NB4 (cell line): ENCODE measurements at regions not wholly inside any gene's neighbourhood (a gene's known extent, or its start where the extent isn't known, plus 50 kb on each side); places are given as distances from the start of the nearest gene placed in this dataset.
A peak's percentile ranks its signal among the peaks of the same experiment; 100 is the strongest.

Experiments used
- DNase-seq: peaks from one replicate; pipeline ENCODE4 v3.0.0; 2010; ENCODE audit warnings: low read depth
- H3K4me3 ChIP-seq: one replicate; pipeline ENCODE4 v1.5.1; 2011; ENCODE audit warnings: mild to moderate bottlenecking, low read depth, low read length, moderate library complexity
- CTCF ChIP-seq: IDR thresholded peaks from one replicate; pipeline ENCODE4 v1.5.1; 2012; ENCODE audit warnings: low read depth, low read length
- MAX ChIP-seq: IDR thresholded peaks from 2 replicates; pipeline ENCODE4 v1.6.1; 2011; ENCODE audit warnings: low read depth, low read length
- MYC ChIP-seq: IDR thresholded peaks from 2 replicates; pipeline ENCODE4 v1.6.1; 2011; ENCODE audit warnings: low read depth, low read length
- POLR2A ChIP-seq: IDR thresholded peaks from 2 replicates; pipeline ENCODE4 v1.6.1; 2011; ENCODE audit warnings: mild to moderate bottlenecking; ENCODE audit not compliant: insufficient read length; ENCODE audit errors: extremely low read depth

GRCh38 chr11:86861810-86862209 lies 61.5 kb downstream of the PRSS23 start:
- H3K4me3 ChIP-seq, result no peak overlapping the region
- no peak for DNase-seq
- TF ChIP-seq CTCF (no peak), MYC (no peak), MAX (no peak), POLR2A (no peak)

GRCh38 chr11:86863476-86863875 lies 63.1 kb downstream of the PRSS23 start:
- TF ChIP-seq CTCF, result no peak
- H3K4me3 ChIP-seq, result no peak overlapping the region
- no peak for DNase-seq

GRCh38 chr11:86865436-86865835 lies 65.1 kb downstream of the PRSS23 start:
- DNase-seq, result no peak
- no peak overlapping the region for H3K4me3 ChIP-seq
- TF ChIP-seq CTCF, result no peak
- no peak for TF ChIP-seq MYC
- TF ChIP-seq MAX, result no peak

GRCh38 chr11:86869531-86869930 lies 69.2 kb downstream of the PRSS23 start:
- DNase-seq, result no peak
- TF ChIP-seq MAX, result no peak
- no peak for TF ChIP-seq CTCF
- no peak overlapping the region for H3K4me3 ChIP-seq

GRCh38 chr11:86869966-86870570 lies 69.7 kb downstream of the PRSS23 start:
- no peak for TF ChIP-seq POLR2A
- peak; percentile 86 for TF ChIP-seq CTCF
- no peak for TF ChIP-seq MYC
- no peak for TF ChIP-seq MAX
- peak; percentile 54 for DNase-seq
- H3K4me3 ChIP-seq, result no peak overlapping the region

GRCh38 chr11:86873573-86874083 lies 73.3 kb downstream of the PRSS23 start:
- no peak for TF ChIP-seq CTCF
- TF ChIP-seq MAX, result no peak
- no peak for TF ChIP-seq MYC
- TF ChIP-seq POLR2A, result no peak
- H3K4me3 ChIP-seq, result no peak overlapping the region
- DNase-seq, result no peak
